OCI-LY7 (cell line): ENCODE measurements at regions not wholly inside any gene's neighbourhood (a gene's known extent, or its start where the extent isn't known, plus 50 kb on each side); places are given as distances from the start of the nearest gene placed in this dataset.
"Not testable (repeated sequence)": the region's sequence is repeated elsewhere in the genome, so short reads cannot be mapped to it uniquely, and the experiment has no call there.

Experiments
- CTCF ChIP-seq: fragments of 200-600 bp; sonication (generic); conservative IDR thresholded peaks from 2 replicates; pipeline ENCODE4 v1.5.1; 2014; ENCODE audit warnings: mild to moderate bottlenecking, antibody characterized with exemption, low read length, moderate library complexity, mixed read lengths
- EZH2phosphoT487 ChIP-seq: fragments of 200-600 bp; sonication (generic); IDR thresholded peaks from 2 replicates; pipeline ENCODE4 v1.6.1; 2018; ENCODE audit warnings: low read depth, borderline replicate concordance, mild to moderate bottlenecking, mixed run types, antibody characterized with exemption, low read length, moderate library complexity, mixed read lengths

GRCh38 chr16:16935909-16936308 is 534.9 kb downstream of the XYLT1 start:
- TF ChIP-seq CTCF, EZH2phosphoT487: not testable (repeated sequence)
